Ectodermal cell (in vitro differentiated cells): ENCODE measurements at regions not wholly inside any gene's neighbourhood (a gene's known extent, or its start where the extent isn't known, plus 50 kb on each side); places are given as distances from the start of the nearest gene placed in this dataset.

Experiments used
- H3K27ac ChIP-seq: 2 replicates; pipeline ENCODE4 v1.7.0; 2013; ENCODE audit warnings: mild to moderate bottlenecking, low read depth, low read length; ENCODE audit not compliant: insufficient read depth, poor library complexity, severe bottlenecking
- H3K27me3 ChIP-seq: 2 replicates; pipeline ENCODE4 v1.7.0; 2013; ENCODE audit warnings: mild to moderate bottlenecking, low read length; ENCODE audit not compliant: insufficient read depth, control insufficient read depth, poor library complexity, severe bottlenecking
- H3K36me3 ChIP-seq: one replicate; pipeline ENCODE4 v1.7.0; 2013; ENCODE audit warnings: low read length; ENCODE audit not compliant: control insufficient read depth, insufficient read depth
- H3K4me1 ChIP-seq: one replicate; pipeline ENCODE4 v1.7.0; 2013; ENCODE audit warnings: low read length; ENCODE audit not compliant: control insufficient read depth, insufficient read depth
- H3K4me3 ChIP-seq: 2 replicates; pipeline ENCODE4 v1.7.0; 2013; ENCODE audit warnings: low read depth, low read length, control low read depth; ENCODE audit not compliant: insufficient read depth
- H3K9me3 ChIP-seq: 2 replicates; pipeline ENCODE4 v1.7.0; 2013; ENCODE audit warnings: mild to moderate bottlenecking, low read length, moderate library complexity; ENCODE audit not compliant: control insufficient read depth
- WGBS, 2 experiments: methylation state at CpG; one replicate each; pipeline ENCODE4 v1.1.7; 2013; ENCODE audit warnings: missing lambda C conversion rate in 2 of 2; 5-methylcytosine and 5-hydroxymethylcytosine counted together

DNA sequence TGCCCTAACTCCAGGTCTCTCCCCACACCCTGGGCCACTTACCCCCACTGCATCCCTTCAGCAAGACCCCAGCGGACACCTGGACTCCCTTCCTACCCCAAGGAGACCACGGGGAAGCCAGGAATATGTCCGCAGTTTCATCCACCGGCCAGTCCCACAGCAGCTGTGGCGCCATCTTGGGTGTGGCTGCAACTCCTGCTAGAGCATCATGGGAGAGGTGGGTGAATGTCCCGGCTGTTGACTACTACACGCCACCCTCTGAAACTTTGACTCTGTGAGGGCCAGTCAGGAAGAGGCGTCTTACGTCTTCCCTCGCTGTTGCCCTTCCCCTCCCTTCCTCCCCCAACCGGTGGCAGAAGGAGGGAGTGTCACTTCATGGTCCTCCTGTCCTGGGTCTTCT is 238.3 kb upstream of the RNF32 start:
- Histone ChIP-seq H3K27me3 (no peaks in the 10 kb centered on the region), H3K36me3 (no peaks in the 10 kb centered on the region), H3K4me1 (no peaks in the 10 kb centered on the region), H3K27ac (no peak overlapping the region), H3K4me3 (no peak overlapping the region), H3K9me3 (no peaks in the 10 kb centered on the region)
- 92 to 95% methylated on average over 11 of the region's 11 CpGs for WGBS, 2 experiments

- no peaks in the 10 kb centered on the region for H3K4me1 ChIP-seq
- no peaks in the 10 kb centered on the region for H3K9me3 ChIP-seq
- no peak overlapping the region for H3K27ac ChIP-seq
- WGBS, 2 experiments, result 93 to 95% methylated on average over 9 of the region's 9 CpGs
- H3K27me3 ChIP-seq, result no peaks in the 10 kb centered on the region
- H3K36me3 ChIP-seq, result no peaks in the 10 kb centered on the region
- H3K4me3 ChIP-seq, result no peak overlapping the region
These were observed 239.0 kb upstream of the RNF32 start for GRCh38 chr7:156401617-156402016.

DNA sequence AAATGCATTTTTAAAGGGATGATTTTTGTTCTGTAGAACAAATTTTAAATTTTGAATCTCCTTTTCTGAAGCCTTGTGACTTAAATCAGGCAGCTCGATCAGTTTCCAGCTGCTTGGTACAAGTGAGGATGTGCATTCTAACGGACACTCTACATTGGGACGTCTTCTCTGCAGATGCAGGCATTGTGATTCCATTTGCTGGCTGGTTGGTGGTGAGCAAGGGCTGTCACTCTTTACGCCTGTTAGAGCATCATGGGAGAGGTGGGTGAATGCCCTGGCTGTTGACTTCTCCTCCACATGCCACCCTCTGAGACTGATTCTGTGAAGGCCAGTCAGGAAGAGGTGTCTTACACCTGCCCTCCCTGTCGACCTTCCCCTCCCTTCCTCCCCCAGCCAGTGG is 240.5 kb upstream of the RNF32 start:
- 89 to 90% methylated on average over 5 of the region's 5 CpGs for WGBS, 2 experiments
- H3K9me3 ChIP-seq, result no peaks in the 10 kb centered on the region
- H3K36me3 ChIP-seq, result no peaks in the 10 kb centered on the region
- H3K4me1 ChIP-seq, result no peaks in the 10 kb centered on the region
- no peak overlapping the region for H3K27ac ChIP-seq
- H3K4me3 ChIP-seq, result no peak overlapping the region
- H3K27me3 ChIP-seq, result no peaks in the 10 kb centered on the region

DNA sequence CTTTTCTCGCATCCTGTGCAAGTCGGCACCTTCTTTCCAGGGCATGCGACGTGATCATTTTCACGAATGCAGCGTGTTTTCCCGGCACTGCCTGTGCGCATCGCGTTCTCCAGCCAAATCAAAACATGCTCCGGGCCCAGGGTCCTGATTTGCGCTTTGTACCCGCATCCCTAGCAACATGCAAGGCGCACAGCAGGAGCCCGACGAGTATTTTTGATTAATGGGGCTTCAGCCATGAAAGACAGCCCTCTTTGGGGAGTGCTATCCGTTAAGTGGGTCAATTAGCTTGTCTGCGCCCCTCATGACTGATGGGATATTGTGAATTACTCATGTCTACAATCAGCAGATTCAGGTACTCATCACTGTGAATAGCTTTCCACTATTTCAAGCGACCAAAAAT is 243.3 kb upstream of the RNF32 start:
- H3K36me3 ChIP-seq, result no peaks in the 10 kb centered on the region
- no peak overlapping the region for H3K4me3 ChIP-seq
- 91% methylated on average over 18 to 19 of the region's 19 CpGs for WGBS, 2 experiments
- no peaks in the 10 kb centered on the region for H3K9me3 ChIP-seq
- no peaks in the 10 kb centered on the region for H3K4me1 ChIP-seq
- H3K27me3 ChIP-seq, result no peaks in the 10 kb centered on the region
- H3K27ac ChIP-seq, result no peak overlapping the region

- Histone ChIP-seq H3K4me3 (no peak overlapping the region), H3K27ac (no peak overlapping the region), H3K9me3 (no peaks in the 10 kb centered on the region), H3K4me1 (no peaks in the 10 kb centered on the region), H3K27me3 (no peaks in the 10 kb centered on the region), H3K36me3 (no peaks in the 10 kb centered on the region)
- 91 to 92% methylated on average over 24 of the region's 24 CpGs for WGBS, 2 experiments
These were observed 251.4 kb upstream of the RNF32 start for GRCh38 chr7:156389116-156389692.

DNA sequence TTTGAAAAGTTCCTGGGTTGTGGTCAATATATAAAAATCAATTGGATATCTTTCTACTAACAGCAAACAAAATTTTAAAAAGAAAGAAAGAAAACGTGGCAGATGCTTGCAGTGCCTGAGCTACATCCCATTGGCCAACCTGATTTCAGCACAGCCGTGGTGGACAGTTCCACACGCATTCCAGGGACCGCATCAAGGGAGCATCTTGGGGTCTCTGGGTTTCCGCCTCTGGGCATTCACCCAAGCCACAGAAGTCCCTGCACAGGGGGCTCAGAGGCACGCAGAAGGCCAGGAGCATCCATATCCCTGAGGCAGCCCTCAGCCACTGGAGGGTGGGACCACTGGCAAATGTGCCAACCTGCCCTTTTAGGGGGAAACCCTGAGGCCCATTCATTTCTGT is 254.5 kb upstream of the RNF32 start:
- Histone ChIP-seq H3K9me3 (no peaks in the 10 kb centered on the region), H3K27me3 (no peaks in the 10 kb centered on the region), H3K36me3 (no peaks in the 10 kb centered on the region), H3K4me3 (no peak overlapping the region), H3K4me1 (no peaks in the 10 kb centered on the region), H3K27ac (no peak overlapping the region)
- 17% methylated on average over 6 of the region's 6 CpGs for WGBS, 2 experiments

DNA sequence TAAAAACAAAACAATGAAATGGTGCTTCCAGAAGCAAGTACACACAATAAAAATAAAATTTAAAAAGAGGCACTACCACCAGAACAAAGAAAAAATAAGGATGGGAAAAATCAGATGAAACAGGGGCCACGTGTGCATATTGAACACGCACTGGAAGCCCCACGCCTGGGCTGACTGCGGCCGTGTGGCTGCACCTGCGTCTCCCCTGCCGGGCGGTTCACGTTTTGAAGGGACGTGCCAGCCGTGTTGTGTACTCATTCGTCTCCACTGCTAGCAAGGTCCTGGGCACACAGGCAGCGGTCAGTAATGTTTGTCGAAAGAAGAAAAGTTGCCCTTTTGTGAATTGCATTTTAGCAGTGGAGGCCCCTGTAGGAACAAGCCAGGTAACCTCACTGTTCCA is 255.9 kb upstream of the RNF32 start:
- Histone ChIP-seq H3K27ac (no peak overlapping the region), H3K9me3 (no peaks in the 10 kb centered on the region), H3K4me3 (no peak overlapping the region), H3K36me3 (no peaks in the 10 kb centered on the region), H3K4me1 (no peaks in the 10 kb centered on the region), H3K27me3 (no peaks in the 10 kb centered on the region)
- 93 to 94% methylated on average over 14 of the region's 14 CpGs for WGBS, 2 experiments

GRCh38 chr7:156383526-156383925 is 257.0 kb upstream of the RNF32 start:
- 77 to 84% methylated on average over 4 of the region's 4 CpGs for WGBS, 2 experiments
- Histone ChIP-seq H3K27ac (no peak overlapping the region), H3K36me3 (no peaks in the 10 kb centered on the region), H3K27me3 (no peaks in the 10 kb centered on the region), H3K9me3 (no peaks in the 10 kb centered on the region), H3K4me1 (no peaks in the 10 kb centered on the region), H3K4me3 (no peak overlapping the region)

DNA sequence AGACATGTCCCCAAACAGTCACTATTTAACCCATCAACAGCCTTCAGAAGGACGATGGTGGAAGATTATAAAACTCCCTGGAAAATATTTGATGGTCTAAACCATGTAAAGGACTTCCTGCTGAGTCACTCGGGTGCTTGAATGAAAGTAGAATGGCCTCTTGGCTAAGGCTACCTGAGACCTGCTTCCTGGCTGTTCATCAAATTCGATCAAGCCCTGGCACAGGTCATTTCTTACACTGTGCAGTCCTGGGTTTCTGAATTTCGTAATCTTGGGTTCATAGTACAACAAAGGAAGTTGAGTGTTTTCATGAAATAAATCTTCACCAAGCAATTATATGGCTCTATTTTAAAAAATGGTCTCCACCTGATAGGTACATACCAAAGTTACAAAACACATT is 260.3 kb upstream of the RNF32 start:
- no peaks in the 10 kb centered on the region for H3K4me1 ChIP-seq
- H3K36me3 ChIP-seq, result no peaks in the 10 kb centered on the region
- whole genome bisulfite sequencing, 2 experiments, result 83 to 84% methylated on average over 4 of the region's 4 CpGs
- H3K9me3 ChIP-seq, result no peaks in the 10 kb centered on the region
- H3K27ac ChIP-seq, result no peak overlapping the region
- H3K4me3 ChIP-seq, result no peak overlapping the region
- no peaks in the 10 kb centered on the region for H3K27me3 ChIP-seq

DNA sequence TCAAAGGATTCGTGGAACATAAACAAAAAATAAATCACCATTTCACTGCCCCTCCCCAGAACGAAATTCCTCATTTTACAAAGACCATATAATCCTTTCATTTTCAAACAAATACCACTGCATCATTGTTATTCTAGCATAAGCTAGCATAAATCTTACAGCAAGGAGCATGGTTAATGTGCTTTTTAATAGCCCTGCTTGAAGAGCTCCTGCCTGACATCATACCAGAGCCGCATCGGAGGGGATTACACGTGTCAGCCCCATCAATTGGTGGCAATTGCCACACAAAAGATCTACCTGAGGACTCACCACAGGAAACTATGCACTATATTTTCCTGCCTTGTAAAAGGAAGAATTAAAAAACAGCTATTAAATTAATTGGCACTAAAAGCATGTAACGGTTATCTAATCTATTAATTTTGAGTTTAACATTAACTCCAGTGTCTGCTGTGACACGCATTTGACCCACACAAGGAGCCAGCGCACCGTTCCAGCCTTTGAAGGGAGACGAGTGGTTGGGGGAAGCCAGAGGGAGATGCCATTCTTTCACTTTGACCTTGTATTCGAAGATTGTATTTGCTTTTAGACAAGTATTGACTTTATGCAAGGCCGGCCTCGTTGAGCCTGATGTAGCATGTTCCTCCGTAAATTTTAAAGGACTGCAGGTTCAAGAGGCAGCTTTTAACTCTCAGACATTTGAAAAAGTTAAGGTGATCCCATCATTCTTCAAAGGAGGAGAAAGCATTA is 261.1 kb upstream of the RNF32 start:
- Histone ChIP-seq H3K4me1 (no peaks in the 10 kb centered on the region), H3K27me3 (no peaks in the 10 kb centered on the region), H3K9me3 (no peaks in the 10 kb centered on the region), H3K4me3 (no peak overlapping the region), H3K27ac (no peak overlapping the region), H3K36me3 (no peaks in the 10 kb centered on the region)
- 83 to 85% methylated on average over 14 of the region's 14 CpGs for WGBS, 2 experiments
